ENCODE measurements at regions not wholly inside any gene's neighbourhood (a gene's known extent, or its start where the extent isn't known, plus 50 kb on each side); places are given as distances from the start of the nearest gene placed in this dataset.

DNA sequence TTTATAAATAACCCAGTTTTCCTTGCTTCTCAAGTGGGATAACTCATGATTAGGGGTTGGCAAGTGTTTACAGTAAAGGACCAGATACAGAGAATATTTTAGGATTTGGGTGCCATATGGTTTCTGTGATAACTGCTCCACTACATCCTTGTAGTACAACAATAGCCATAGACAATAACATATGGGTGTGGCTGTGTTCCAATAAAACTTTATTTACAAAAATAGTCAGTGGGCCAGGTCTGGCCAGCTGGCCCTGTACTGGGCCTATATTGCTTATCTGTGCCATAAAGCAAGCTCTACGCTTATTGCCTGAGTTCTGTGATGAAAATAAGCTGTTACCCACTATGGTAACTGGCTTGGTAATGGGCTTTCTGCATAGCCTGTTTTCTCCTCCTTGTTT lies 386.5 kb upstream of the RBFOX1 start:
- TF ChIP-seq, protein P1, sequence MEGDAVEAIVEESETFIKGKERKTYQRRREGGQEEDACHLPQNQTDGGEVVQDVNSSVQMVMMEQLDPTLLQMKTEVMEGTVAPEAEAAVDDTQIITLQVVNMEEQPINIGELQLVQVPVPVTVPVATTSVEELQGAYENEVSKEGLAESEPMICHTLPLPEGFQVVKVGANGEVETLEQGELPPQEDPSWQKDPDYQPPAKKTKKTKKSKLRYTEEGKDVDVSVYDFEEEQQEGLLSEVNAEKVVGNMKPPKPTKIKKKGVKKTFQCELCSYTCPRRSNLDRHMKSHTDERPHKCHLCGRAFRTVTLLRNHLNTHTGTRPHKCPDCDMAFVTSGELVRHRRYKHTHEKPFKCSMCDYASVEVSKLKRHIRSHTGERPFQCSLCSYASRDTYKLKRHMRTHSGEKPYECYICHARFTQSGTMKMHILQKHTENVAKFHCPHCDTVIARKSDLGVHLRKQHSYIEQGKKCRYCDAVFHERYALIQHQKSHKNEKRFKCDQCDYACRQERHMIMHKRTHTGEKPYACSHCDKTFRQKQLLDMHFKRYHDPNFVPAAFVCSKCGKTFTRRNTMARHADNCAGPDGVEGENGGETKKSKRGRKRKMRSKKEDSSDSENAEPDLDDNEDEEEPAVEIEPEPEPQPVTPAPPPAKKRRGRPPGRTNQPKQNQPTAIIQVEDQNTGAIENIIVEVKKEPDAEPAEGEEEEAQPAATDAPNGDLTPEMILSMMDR (IDR thresholded peaks at IDR 0.05; ENCODE audit: low read depth, low read length) = no peak
- TF ChIP-seq, protein P2, sequence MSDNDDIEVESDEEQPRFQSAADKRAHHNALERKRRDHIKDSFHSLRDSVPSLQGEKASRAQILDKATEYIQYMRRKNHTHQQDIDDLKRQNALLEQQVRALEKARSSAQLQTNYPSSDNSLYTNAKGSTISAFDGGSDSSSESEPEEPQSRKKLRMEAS (IDR thresholded peaks at IDR 0.05; ENCODE audit: low read depth, low read length) = no peak
- TF ChIP-seq POLR2A (IDR thresholded peaks at IDR 0.05; ENCODE audit: extremely low read depth, insufficient read length) = no peak
- TF ChIP-seq MYC (IDR thresholded peaks at IDR 0.05; ENCODE audit: low read depth, low read length) = no peak
- DNase-seq (ENCODE audit: low read depth) = no peak
- H3K4me3 ChIP-seq (ENCODE audit: low read depth, low read length) = no peak overlapping the region

DNA sequence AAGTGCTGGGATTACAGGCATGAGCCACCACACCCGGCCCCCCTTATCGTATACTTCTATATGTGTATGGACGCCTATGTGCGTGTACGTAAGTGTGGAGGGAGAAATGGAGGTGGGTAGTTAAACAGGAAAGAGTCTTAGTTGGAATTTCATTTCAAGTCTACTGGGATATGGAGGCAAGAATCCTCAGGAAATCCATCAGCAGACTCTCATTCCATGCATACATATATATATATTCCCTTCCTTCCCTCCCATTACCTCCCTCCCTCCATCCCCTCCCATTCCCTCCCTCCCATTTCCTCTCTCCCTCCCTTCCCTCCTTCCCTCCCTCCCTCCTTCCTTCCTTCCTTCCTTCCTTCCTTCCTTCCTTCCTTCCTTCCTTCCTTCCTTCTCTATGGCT lies 391.7 kb upstream of the RBFOX1 start:
- TF ChIP-seq, protein P1 (IDR thresholded peaks at IDR 0.05; ENCODE audit: low read depth, low read length) = no peak
- TF ChIP-seq, protein P2 (IDR thresholded peaks at IDR 0.05; ENCODE audit: low read depth, low read length) = no peak
- TF ChIP-seq MYC (IDR thresholded peaks at IDR 0.05; ENCODE audit: low read depth, low read length) (no peak), POLR2A (IDR thresholded peaks at IDR 0.05; ENCODE audit: extremely low read depth, insufficient read length) (no peak)
- no peak for DNase-seq (ENCODE audit: low read depth)
- no peak overlapping the region for H3K4me3 ChIP-seq (ENCODE audit: low read depth, low read length)

DNA sequence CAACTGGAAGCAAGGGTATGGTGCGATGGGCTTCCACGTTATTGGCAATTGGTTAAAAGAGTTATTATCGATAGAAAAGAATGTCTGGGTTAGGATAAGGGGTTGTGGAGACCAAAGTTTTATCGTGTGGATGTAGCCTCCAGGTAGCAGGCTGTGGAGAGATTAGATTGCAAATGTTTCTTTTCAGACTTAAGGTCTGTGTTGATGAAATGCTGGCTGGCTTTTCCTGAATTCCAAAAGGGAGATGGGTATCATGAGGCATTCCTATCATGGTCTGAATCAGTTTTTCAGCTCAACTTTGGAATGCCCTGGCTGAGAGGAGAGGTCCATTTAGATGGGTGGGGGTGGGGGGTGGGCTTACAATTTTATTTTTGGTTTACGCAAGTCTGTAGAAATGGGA lies 395.0 kb upstream of the RBFOX1 start:
- no peak overlapping the region for H3K4me3 ChIP-seq (ENCODE audit: low read depth, low read length)
- TF ChIP-seq, protein P1 (IDR thresholded peaks at IDR 0.05; ENCODE audit: low read depth, low read length) = no peak
- TF ChIP-seq, protein P2 (IDR thresholded peaks at IDR 0.05; ENCODE audit: low read depth, low read length) = no peak
- no peak for DNase-seq (ENCODE audit: low read depth)

DNA sequence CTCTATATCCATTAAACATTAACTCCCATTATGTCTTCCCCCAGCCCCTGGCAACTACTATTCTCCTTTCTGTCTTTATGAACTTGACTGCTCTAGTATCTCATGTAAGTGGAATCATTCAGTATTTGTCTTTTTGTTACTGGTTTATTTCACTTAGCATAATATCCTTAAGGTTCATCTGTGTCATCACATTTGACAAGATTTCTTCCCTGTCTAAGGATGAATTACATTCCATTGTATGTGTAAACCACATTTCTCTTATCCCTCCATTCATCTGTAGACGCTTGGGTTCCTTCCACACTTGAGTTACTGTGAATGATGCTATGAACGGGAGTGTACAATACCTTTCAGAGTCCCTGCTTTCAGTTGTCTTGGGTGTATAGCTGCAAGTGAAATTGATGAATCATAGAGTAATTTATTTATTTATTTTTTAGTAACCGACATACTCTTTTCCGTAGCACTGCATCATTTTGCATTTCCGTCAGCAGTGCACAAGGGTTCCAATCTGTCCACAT lies 399.7 kb upstream of the RBFOX1 start:
- H3K4me3 ChIP-seq (ENCODE audit: low read depth, low read length) = no peak overlapping the region
- no peak for DNase-seq (ENCODE audit: low read depth)
- TF ChIP-seq POLR2A (IDR thresholded peaks at IDR 0.05; ENCODE audit: extremely low read depth, insufficient read length) = no peak
- TF ChIP-seq, protein P1 (IDR thresholded peaks at IDR 0.05; ENCODE audit: low read depth, low read length) = no peak
- no peak for TF ChIP-seq MYC (IDR thresholded peaks at IDR 0.05; ENCODE audit: low read depth, low read length)
- TF ChIP-seq, protein P2 (IDR thresholded peaks at IDR 0.05; ENCODE audit: low read depth, low read length) = no peak

DNA sequence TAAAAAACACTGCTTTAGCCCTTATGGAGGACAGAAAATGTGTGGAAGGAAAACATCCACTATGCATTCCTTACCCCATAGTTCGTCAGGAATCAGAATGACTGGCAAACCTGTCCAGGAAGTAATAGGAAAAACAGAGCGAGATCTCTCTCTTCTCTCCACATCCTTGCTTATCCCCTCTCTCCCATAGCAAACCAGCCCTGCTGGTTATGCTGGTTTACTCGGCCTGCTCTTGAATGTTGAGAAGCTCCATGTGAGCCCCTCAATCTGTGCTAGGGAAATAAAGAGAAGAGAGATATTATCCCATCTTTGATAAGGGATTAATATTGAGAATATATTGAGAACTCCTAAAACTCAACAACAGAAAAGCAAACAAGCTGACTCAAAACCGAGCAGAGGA lies 402.8 kb upstream of the RBFOX1 start:
- TF ChIP-seq, protein P1 (IDR thresholded peaks at IDR 0.05; ENCODE audit: low read depth, low read length) = no peak
- TF ChIP-seq MYC (IDR thresholded peaks at IDR 0.05; ENCODE audit: low read depth, low read length) = no peak
- TF ChIP-seq, protein P2 (IDR thresholded peaks at IDR 0.05; ENCODE audit: low read depth, low read length) = no peak
- no peak for TF ChIP-seq POLR2A (IDR thresholded peaks at IDR 0.05; ENCODE audit: extremely low read depth, insufficient read length)
- no peak for DNase-seq (ENCODE audit: low read depth)

DNA sequence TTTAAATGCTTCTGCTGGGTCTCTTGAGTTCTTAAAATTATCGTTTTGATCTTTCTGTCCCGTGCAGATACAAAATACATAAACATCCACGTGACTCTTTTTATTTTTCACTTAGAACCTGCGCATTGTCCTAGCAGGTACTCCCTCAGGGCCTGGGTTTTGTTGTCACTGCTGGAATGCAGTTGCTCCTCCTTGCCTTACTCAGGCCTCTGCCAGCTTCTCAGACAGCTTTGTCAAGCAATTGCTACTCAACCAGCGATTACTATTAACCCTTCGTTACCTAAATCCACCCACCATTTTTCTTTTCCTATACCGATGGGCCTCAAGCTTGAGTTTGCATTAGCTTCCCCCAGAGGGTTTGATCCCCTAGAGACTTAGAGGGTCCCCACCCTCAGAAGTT lies 405.9 kb upstream of the RBFOX1 start:
- H3K4me3 ChIP-seq (ENCODE audit: low read depth, low read length) = no peak overlapping the region
- no peak for TF ChIP-seq POLR2A (IDR thresholded peaks at IDR 0.05; ENCODE audit: extremely low read depth, insufficient read length)
- TF ChIP-seq, protein P1 (IDR thresholded peaks at IDR 0.05; ENCODE audit: low read depth, low read length) = no peak
- TF ChIP-seq, protein P2 (IDR thresholded peaks at IDR 0.05; ENCODE audit: low read depth, low read length) = no peak
- TF ChIP-seq MYC (IDR thresholded peaks at IDR 0.05; ENCODE audit: low read depth, low read length) = no peak
- DNase-seq (ENCODE audit: low read depth) = no peak

More for the DNA sequence above, 402.8 kb upstream of the RBFOX1 start:
- H3K4me3 ChIP-seq (ENCODE audit: low read depth, low read length) = no peak overlapping the region
